Neural progenitor cell (in vitro differentiated cells): ENCODE measurements at regions not wholly inside any gene's neighbourhood (a gene's known extent, or its start where the extent isn't known, plus 50 kb on each side); places are given as distances from the start of the nearest gene placed in this dataset.

Experiments used
- DNase-seq: peaks from one replicate; pipeline ENCODE4 v3.0.0-alpha.2; 2016; ENCODE audit warnings: low spot score
- H2AFZ ChIP-seq: fragments of 200-600 bp; sonication (generic); replicated peaks from 2 replicates; pipeline ENCODE4 v1.6.1; 2016; ENCODE audit warnings: antibody characterized with exemption
- H3F3A ChIP-seq: fragments of 200-600 bp; sonication (generic); 2 replicates; pipeline ENCODE4 v1.6.1; 2016; ENCODE audit warnings: antibody characterized with exemption, low read depth
- H3K27ac ChIP-seq: fragments of 200-600 bp; sonication (generic); 2 replicates; pipeline ENCODE4 v1.5.1; 2016; ENCODE audit warnings: mild to moderate bottlenecking
- H3K27me3 ChIP-seq: fragments of 200-600 bp; sonication (generic); 2 replicates; pipeline ENCODE4 v1.6.1; 2016; ENCODE audit warnings: mild to moderate bottlenecking, moderate library complexity
- H3K36me3 ChIP-seq: fragments of 200-600 bp; sonication (generic); 2 replicates; pipeline ENCODE4 v1.5.1; 2016
- H3K4me1 ChIP-seq: fragments of 200-600 bp; sonication (generic); 2 replicates; pipeline ENCODE4 v1.6.1; 2016; ENCODE audit warnings: mixed run types
- H3K4me2 ChIP-seq: fragments of 200-600 bp; sonication (generic); 2 replicates; pipeline ENCODE4 v1.6.1; 2016
- H3K4me3 ChIP-seq: fragments of 200-600 bp; sonication (generic); 2 replicates; pipeline ENCODE4 v1.5.1; 2016
- H3K79me2 ChIP-seq: fragments of 200-600 bp; sonication (generic); 2 replicates; pipeline ENCODE4 v1.6.1; 2016; ENCODE audit warnings: low read depth
- H3K9ac ChIP-seq: fragments of 200-600 bp; sonication (generic); 2 replicates; pipeline ENCODE4 v1.6.1; 2016
- H3K9me3 ChIP-seq: fragments of 200-600 bp; sonication (generic); 2 replicates; pipeline ENCODE4 v1.5.1; 2016; ENCODE audit warnings: low read depth
- H4K20me1 ChIP-seq: fragments of 200-600 bp; sonication (generic); 2 replicates; pipeline ENCODE4 v1.6.1; 2016; ENCODE audit warnings: low read depth
- H3K27ac Mint-ChIP-seq: 3 replicates; pipeline ENCODE4 v1.8.0; 2021; ENCODE audit warnings: mixed read lengths
- H3K27me3 Mint-ChIP-seq: 2 replicates; pipeline ENCODE4 v1.8.0; 2022; ENCODE audit warnings: low read depth, mild to moderate bottlenecking, inconsistent platforms, moderate library complexity, mixed read lengths; ENCODE audit not compliant: insufficient read depth
- H3K36me3 Mint-ChIP-seq: 3 replicates; pipeline ENCODE4 v1.8.0; 2021; ENCODE audit warnings: mixed read lengths
- H3K4me1 Mint-ChIP-seq: 3 replicates; pipeline ENCODE4 v1.8.0; 2021; ENCODE audit warnings: mixed read lengths
- H3K4me3 Mint-ChIP-seq: 3 replicates; pipeline ENCODE4 v1.8.0; 2021; ENCODE audit warnings: mild to moderate bottlenecking, moderate library complexity, mixed read lengths
- H3K9me3 Mint-ChIP-seq: 3 replicates; pipeline ENCODE4 v1.8.0; 2020; ENCODE audit warnings: mixed read lengths
- EZH2 ChIP-seq: fragments of 200-600 bp; sonication (generic); IDR thresholded peaks from 2 replicates; pipeline ENCODE4 v1.6.1; 2017; ENCODE audit warnings: antibody characterized with exemption, mild to moderate bottlenecking, moderate library complexity
- EZH2phosphoT487 ChIP-seq: fragments of 200-600 bp; sonication (generic); IDR thresholded peaks from 2 replicates; pipeline ENCODE4 v1.6.1; 2017; ENCODE audit warnings: antibody characterized with exemption
- TF ChIP-seq, protein P1 (sequence below): fragments of 200-600 bp; sonication (generic); IDR thresholded peaks from 2 replicates; pipeline ENCODE4 v1.5.1; 2017; ENCODE audit warnings: antibody characterized with exemption, mild to moderate bottlenecking

- Histone ChIP-seq H3F3A (no peaks in the 10 kb centered on the region), H2AFZ (no peak overlapping the region), H3K4me2 (no peak overlapping the region), H3K9ac (no peak overlapping the region), H4K20me1 (no peaks in the 10 kb centered on the region), H3K36me3 (no peaks in the 10 kb centered on the region), H3K27ac (no peak overlapping the region), H3K79me2 (no peaks in the 10 kb centered on the region), H3K4me1 (no peaks in the 10 kb centered on the region), H3K27me3 (no peaks in the 10 kb centered on the region), H3K4me3 (no peak overlapping the region), H3K9me3 (no peaks in the 10 kb centered on the region)
- H3K4me3 Mint-ChIP-seq, result no peak overlapping the region
- no peaks in the 10 kb centered on the region for H3K9me3 Mint-ChIP-seq
- H3K27me3 Mint-ChIP-seq, result no peaks in the 10 kb centered on the region
- no peak overlapping the region for H3K27ac Mint-ChIP-seq
- TF ChIP-seq EZH2 (no peak), EZH2phosphoT487 (no peak)
- TF ChIP-seq, protein P1, sequence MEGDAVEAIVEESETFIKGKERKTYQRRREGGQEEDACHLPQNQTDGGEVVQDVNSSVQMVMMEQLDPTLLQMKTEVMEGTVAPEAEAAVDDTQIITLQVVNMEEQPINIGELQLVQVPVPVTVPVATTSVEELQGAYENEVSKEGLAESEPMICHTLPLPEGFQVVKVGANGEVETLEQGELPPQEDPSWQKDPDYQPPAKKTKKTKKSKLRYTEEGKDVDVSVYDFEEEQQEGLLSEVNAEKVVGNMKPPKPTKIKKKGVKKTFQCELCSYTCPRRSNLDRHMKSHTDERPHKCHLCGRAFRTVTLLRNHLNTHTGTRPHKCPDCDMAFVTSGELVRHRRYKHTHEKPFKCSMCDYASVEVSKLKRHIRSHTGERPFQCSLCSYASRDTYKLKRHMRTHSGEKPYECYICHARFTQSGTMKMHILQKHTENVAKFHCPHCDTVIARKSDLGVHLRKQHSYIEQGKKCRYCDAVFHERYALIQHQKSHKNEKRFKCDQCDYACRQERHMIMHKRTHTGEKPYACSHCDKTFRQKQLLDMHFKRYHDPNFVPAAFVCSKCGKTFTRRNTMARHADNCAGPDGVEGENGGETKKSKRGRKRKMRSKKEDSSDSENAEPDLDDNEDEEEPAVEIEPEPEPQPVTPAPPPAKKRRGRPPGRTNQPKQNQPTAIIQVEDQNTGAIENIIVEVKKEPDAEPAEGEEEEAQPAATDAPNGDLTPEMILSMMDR, result no peak
- H3K36me3 Mint-ChIP-seq, result no peaks in the 10 kb centered on the region
- peaks cover 3% of the 10 kb centered on the region for H3K4me1 Mint-ChIP-seq
- DNase-seq, result no peak
Measured at GRCh38 chr11:56909563-56909962, 79.2 kb upstream of the OR5AK2 start.

DNA sequence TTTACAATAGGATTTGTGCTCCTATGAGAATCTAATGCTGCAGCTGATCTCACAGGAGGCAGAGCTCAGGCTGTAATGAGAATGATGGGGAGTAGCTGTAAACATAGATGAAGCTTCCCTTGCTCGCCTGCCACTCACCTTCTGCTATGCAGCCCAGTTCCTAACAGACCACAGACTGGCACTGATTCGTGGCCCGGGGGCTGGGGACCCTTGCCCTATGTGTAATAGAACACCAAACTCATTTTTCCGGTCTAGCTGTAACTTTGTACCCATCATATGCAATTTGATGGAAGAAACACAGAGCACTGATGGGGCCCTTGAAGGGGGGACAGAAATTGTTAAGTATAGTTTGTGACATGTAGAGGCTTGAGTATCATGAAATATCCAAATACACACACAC is 79.6 kb upstream of the OR5AK2 start:
- Histone ChIP-seq H3F3A (no peaks in the 10 kb centered on the region), H3K27me3 (no peaks in the 10 kb centered on the region), H3K4me3 (no peak overlapping the region), H2AFZ (no peak overlapping the region), H3K9ac (no peak overlapping the region), H3K27ac (no peak overlapping the region), H3K4me2 (no peak overlapping the region), H3K4me1 (no peaks in the 10 kb centered on the region), H3K79me2 (no peaks in the 10 kb centered on the region), H3K9me3 (no peaks in the 10 kb centered on the region), H4K20me1 (no peaks in the 10 kb centered on the region), H3K36me3 (no peaks in the 10 kb centered on the region)
- no peak for TF ChIP-seq EZH2
- TF ChIP-seq EZH2phosphoT487, result no peak
- TF ChIP-seq, protein P1, result no peak
- no peaks in the 10 kb centered on the region for H3K27me3 Mint-ChIP-seq
- H3K4me3 Mint-ChIP-seq, result no peak overlapping the region
- H3K9me3 Mint-ChIP-seq, result no peaks in the 10 kb centered on the region
- DNase-seq, result no peak
- H3K27ac Mint-ChIP-seq, result no peak overlapping the region
- H3K4me1 Mint-ChIP-seq, result peaks cover 3% of the 10 kb centered on the region
- no peaks in the 10 kb centered on the region for H3K36me3 Mint-ChIP-seq

DNA sequence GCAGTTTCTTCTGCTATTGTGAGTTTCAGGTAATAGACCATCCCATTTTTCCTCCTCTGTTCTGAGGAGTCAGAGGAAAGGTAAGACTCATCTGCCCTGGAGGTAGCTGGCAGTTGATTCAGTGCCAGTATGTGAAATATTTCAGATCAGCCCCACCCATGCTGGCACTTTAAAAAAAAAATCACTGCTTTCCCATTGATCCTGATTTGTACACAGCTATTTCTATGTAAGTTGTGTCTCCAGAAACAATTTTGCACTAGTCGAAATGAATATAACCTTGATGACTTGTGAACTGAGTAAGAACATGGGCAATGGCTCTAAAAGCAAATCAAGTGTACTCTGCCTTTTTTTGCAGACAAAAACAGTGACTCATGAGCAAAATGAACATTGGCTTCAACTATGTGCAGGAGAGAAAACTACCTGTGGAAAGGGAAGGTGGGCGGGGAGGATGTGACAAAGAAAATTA is 82.0 kb upstream of the OR5AK2 start:
- Histone ChIP-seq H3K79me2 (no peaks in the 10 kb centered on the region), H3F3A (no peaks in the 10 kb centered on the region), H3K9me3 (no peaks in the 10 kb centered on the region), H3K4me1 (no peaks in the 10 kb centered on the region), H4K20me1 (no peaks in the 10 kb centered on the region), H3K9ac (no peak overlapping the region), H3K4me3 (no peak overlapping the region), H3K27ac (no peak overlapping the region), H3K27me3 (no peaks in the 10 kb centered on the region), H2AFZ (no peak overlapping the region), H3K4me2 (no peak overlapping the region), H3K36me3 (no peaks in the 10 kb centered on the region)
- no peaks in the 10 kb centered on the region for H3K9me3 Mint-ChIP-seq
- no peak for DNase-seq
- peaks cover 3% of the 10 kb centered on the region for H3K4me1 Mint-ChIP-seq
- H3K4me3 Mint-ChIP-seq, result no peak overlapping the region
- TF ChIP-seq EZH2 (no peak), EZH2phosphoT487 (no peak)
- TF ChIP-seq, protein P1, result no peak
- H3K27ac Mint-ChIP-seq, result no peak overlapping the region
- H3K36me3 Mint-ChIP-seq, result no peaks in the 10 kb centered on the region
- H3K27me3 Mint-ChIP-seq, result no peaks in the 10 kb centered on the region
